ENCODE measurements at regions not wholly inside any gene's neighbourhood (a gene's known extent, or its start where the extent isn't known, plus 50 kb on each side); places are given as distances from the start of the nearest gene placed in this dataset.

- Mint-ChIP-seq H3K4me3 (ENCODE audit: unreplicated experiment) (no peak overlapping the region), H3K4me1 (ENCODE audit: low read depth, unreplicated experiment) (no peaks in the 10 kb centered on the region), H3K27ac (ENCODE audit: unreplicated experiment) (no peak overlapping the region), H3K9me3 (ENCODE audit: unreplicated experiment) (peaks cover 2% of the 10 kb centered on the region), H3K36me3 (ENCODE audit: unreplicated experiment) (no peaks in the 10 kb centered on the region), H3K27me3 (ENCODE audit: unreplicated experiment) (peaks cover 2% of the 10 kb centered on the region)
- no peak for DNase-seq
- TF ChIP-seq CTCF (IDR thresholded peaks at IDR 0.05; ENCODE audit: partially characterized antibody, unreplicated experiment), result no peak
Measured at GRCh38 chr5:3007577-3007976, 256.1 kb upstream of the IRX2 start.

- Mint-ChIP-seq H3K9me3 (ENCODE audit: unreplicated experiment) (peaks cover 6% of the 10 kb centered on the region), H3K27me3 (ENCODE audit: unreplicated experiment) (peaks cover 2% of the 10 kb centered on the region), H3K4me3 (ENCODE audit: unreplicated experiment) (no peak overlapping the region), H3K27ac (ENCODE audit: unreplicated experiment) (no peak overlapping the region), H3K36me3 (ENCODE audit: unreplicated experiment) (no peaks in the 10 kb centered on the region), H3K4me1 (ENCODE audit: low read depth, unreplicated experiment) (no peaks in the 10 kb centered on the region)
- TF ChIP-seq CTCF (IDR thresholded peaks at IDR 0.05; ENCODE audit: partially characterized antibody, unreplicated experiment), result no peak
- DNase-seq, result no peak
Measured at GRCh38 chr5:3006961-3007551, 255.6 kb upstream of the IRX2 start.

- Mint-ChIP-seq H3K4me1 (ENCODE audit: low read depth, unreplicated experiment) (no peaks in the 10 kb centered on the region), H3K36me3 (ENCODE audit: unreplicated experiment) (no peaks in the 10 kb centered on the region), H3K4me3 (ENCODE audit: unreplicated experiment) (no peak overlapping the region), H3K9me3 (ENCODE audit: unreplicated experiment) (peaks cover 6% of the 10 kb centered on the region), H3K27me3 (ENCODE audit: unreplicated experiment) (peaks cover 2% of the 10 kb centered on the region), H3K27ac (ENCODE audit: unreplicated experiment) (no peak overlapping the region)
- TF ChIP-seq CTCF (IDR thresholded peaks at IDR 0.05; ENCODE audit: partially characterized antibody, unreplicated experiment), result no peak
- DNase-seq, result no peak
Measured at GRCh38 chr5:3006526-3006925, 255.0 kb upstream of the IRX2 start.

GRCh38 chr5:3004361-3005080 is 253.0 kb upstream of the IRX2 start:
- Mint-ChIP-seq H3K9me3 (ENCODE audit: unreplicated experiment) (peaks cover 6% of the 10 kb centered on the region), H3K36me3 (ENCODE audit: unreplicated experiment) (no peaks in the 10 kb centered on the region), H3K27me3 (ENCODE audit: unreplicated experiment) (peaks cover 2% of the 10 kb centered on the region), H3K4me3 (ENCODE audit: unreplicated experiment) (no peak overlapping the region), H3K4me1 (ENCODE audit: low read depth, unreplicated experiment) (no peaks in the 10 kb centered on the region), H3K27ac (ENCODE audit: unreplicated experiment) (no peak overlapping the region)
- TF ChIP-seq CTCF (IDR thresholded peaks at IDR 0.05; ENCODE audit: partially characterized antibody, unreplicated experiment), result no peak
- no peak for DNase-seq

GRCh38 chr5:3002230-3002629 is 250.8 kb upstream of the IRX2 start:
- Mint-ChIP-seq H3K4me3 (ENCODE audit: unreplicated experiment) (no peak overlapping the region), H3K9me3 (ENCODE audit: unreplicated experiment) (peaks cover 11% of the 10 kb centered on the region), H3K27me3 (ENCODE audit: unreplicated experiment) (peaks cover 4% of the 10 kb centered on the region), H3K27ac (ENCODE audit: unreplicated experiment) (no peak overlapping the region), H3K36me3 (ENCODE audit: unreplicated experiment) (no peaks in the 10 kb centered on the region), H3K4me1 (ENCODE audit: low read depth, unreplicated experiment) (peaks cover 17% of the 10 kb centered on the region)
- no peak for TF ChIP-seq CTCF (IDR thresholded peaks at IDR 0.05; ENCODE audit: partially characterized antibody, unreplicated experiment)
- no peak for DNase-seq

Data from glutamatergic neuron (in vitro differentiated cells).